SK-N-SH (cell line): ENCODE measurements at regions not wholly inside any gene's neighbourhood (a gene's known extent, or its start where the extent isn't known, plus 50 kb on each side); places are given as distances from the start of the nearest gene placed in this dataset.

ENCODE experiments used
- CHD2 ChIP-seq: fragments of 150-350 bp; IDR thresholded peaks from 2 replicates; pipeline ENCODE4 v1.6.1; 2018; ENCODE audit warnings: low read length; ENCODE audit not compliant: partially characterized antibody
- EP300 ChIP-seq, 2 experiments: IDR thresholded peaks; 2 replicates each; pipeline versions ENCODE4 v1.4.0 to v1.6.1; 2012; ENCODE audit warnings: borderline replicate concordance in 1 of 2, low read depth in 1 of 2, low read length in 1 of 2
- EZH2phosphoT487 ChIP-seq: fragments of 200-600 bp; sonication (generic); IDR thresholded peaks from 2 replicates; pipeline ENCODE4 v1.6.1; 2017; ENCODE audit warnings: low read depth, mixed run types, mild to moderate bottlenecking, antibody characterized with exemption, moderate library complexity, borderline replicate concordance
- FOXJ3 ChIP-seq: sonication (generic); formaldehyde crosslinking; IDR thresholded peaks from 2 replicates; pipeline ENCODE4 v1.5.1; 2020; ENCODE audit warnings: mild to moderate bottlenecking, missing genetic modification reagents
- MAX ChIP-seq: IDR thresholded peaks from 2 replicates; pipeline ENCODE4 v1.4.0; 2012; ENCODE audit warnings: low read depth
- MXI1 ChIP-seq: IDR thresholded peaks from 2 replicates; pipeline ENCODE4 v1.6.1; 2012; ENCODE audit warnings: mild to moderate bottlenecking, low read depth, low read length, improper control_type of control experiment
- POLR2AphosphoS5 ChIP-seq: IDR thresholded peaks from 2 replicates; pipeline ENCODE4 v1.6.1; 2012; ENCODE audit warnings: low read depth, low read length
- SIN3A ChIP-seq: IDR thresholded peaks from 2 replicates; pipeline ENCODE4 v1.6.1; 2012; ENCODE audit warnings: low read depth, mild to moderate bottlenecking, low read length, moderate library complexity, borderline replicate concordance
- TCF12 ChIP-seq: IDR thresholded peaks from 2 replicates; pipeline ENCODE4 v1.4.0; 2012
- USF2 ChIP-seq: fragments of 150-350 bp; IDR thresholded peaks from 2 replicates; pipeline ENCODE4 v1.6.1; 2017; ENCODE audit warnings: antibody characterized with exemption, low read length, low read depth, borderline replicate concordance
- TF ChIP-seq, protein P1 (sequence below): fragments of 200-600 bp; sonication (generic); IDR thresholded peaks from 2 replicates; pipeline ENCODE4 v1.6.1; 2017; ENCODE audit warnings: antibody characterized with exemption, mild to moderate bottlenecking, moderate library complexity

DNA sequence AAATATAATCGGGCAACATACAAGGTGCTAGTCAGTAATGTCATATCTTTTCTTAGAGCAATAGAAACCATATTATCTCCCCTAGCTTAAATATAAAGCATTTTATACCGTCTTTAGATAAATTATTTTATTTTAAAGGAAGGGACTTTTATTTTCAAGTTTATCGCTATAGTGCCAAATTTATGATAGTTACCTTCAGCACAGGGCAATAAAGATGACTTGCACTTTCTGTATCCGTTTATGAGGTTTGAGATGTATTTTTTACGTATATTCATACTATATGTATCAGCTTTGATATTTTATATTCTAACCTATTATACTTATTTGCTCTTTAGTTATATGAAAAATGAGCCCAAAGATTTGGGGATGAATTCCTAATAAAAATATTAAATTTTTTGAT is 61.6 kb upstream of the CARD18 start:
- TF ChIP-seq, protein P1, sequence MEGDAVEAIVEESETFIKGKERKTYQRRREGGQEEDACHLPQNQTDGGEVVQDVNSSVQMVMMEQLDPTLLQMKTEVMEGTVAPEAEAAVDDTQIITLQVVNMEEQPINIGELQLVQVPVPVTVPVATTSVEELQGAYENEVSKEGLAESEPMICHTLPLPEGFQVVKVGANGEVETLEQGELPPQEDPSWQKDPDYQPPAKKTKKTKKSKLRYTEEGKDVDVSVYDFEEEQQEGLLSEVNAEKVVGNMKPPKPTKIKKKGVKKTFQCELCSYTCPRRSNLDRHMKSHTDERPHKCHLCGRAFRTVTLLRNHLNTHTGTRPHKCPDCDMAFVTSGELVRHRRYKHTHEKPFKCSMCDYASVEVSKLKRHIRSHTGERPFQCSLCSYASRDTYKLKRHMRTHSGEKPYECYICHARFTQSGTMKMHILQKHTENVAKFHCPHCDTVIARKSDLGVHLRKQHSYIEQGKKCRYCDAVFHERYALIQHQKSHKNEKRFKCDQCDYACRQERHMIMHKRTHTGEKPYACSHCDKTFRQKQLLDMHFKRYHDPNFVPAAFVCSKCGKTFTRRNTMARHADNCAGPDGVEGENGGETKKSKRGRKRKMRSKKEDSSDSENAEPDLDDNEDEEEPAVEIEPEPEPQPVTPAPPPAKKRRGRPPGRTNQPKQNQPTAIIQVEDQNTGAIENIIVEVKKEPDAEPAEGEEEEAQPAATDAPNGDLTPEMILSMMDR: no peak
- TF ChIP-seq EP300 (IDR thresholded peaks at IDR 0.05; ENCODE audit: borderline replicate concordance in 1 of 2, low read depth in 1 of 2, low read length in 1 of 2) (no peak), SIN3A (no peak), TCF12 (no peak), FOXJ3 (CRISPR knock-in tag) (no peak), CHD2 (no peak), USF2 (no peak), MXI1 (no peak), EZH2phosphoT487 (no peak), MAX (no peak), POLR2AphosphoS5 (no peak)
